NCI-H1092 treated with DMSO at 0.1 percent for 48 hours (cell line): ENCODE measurements at regions not wholly inside any gene's neighbourhood (a gene's known extent, or its start where the extent isn't known, plus 50 kb on each side); places are given as distances from the start of the nearest gene placed in this dataset.

ENCODE experiments used
- DNase-seq: peaks from one replicate; lab custom pipeline; 2025; lab: John Stamatoyannopoulos, UW

- DNase-seq, result no peak
Observed at GRCh38 chr20:63100926-63101699, 94.3 kb upstream of the BHLHE23 start.

- no peak for DNase-seq
Observed at GRCh38 chr20:63100174-63100925, 93.6 kb upstream of the BHLHE23 start.

GRCh38 chr20:63099456-63100173, 92.9 kb upstream of the BHLHE23 start:
- no peak for DNase-seq

GRCh38 chr20:63098195-63098810, 91.5 kb upstream of the BHLHE23 start:
- no peak for DNase-seq

- no peak for DNase-seq
Observed at GRCh38 chr20:63097336-63097831, 90.6 kb upstream of the BHLHE23 start.

- no peak for DNase-seq
Observed at GRCh38 chr20:63096681-63097335, 90.0 kb upstream of the BHLHE23 start.

GRCh38 chr20:63095718-63096654, 89.2 kb upstream of the BHLHE23 start:
- no peak for DNase-seq

- DNase-seq, result no peak
Observed at GRCh38 chr20:63094767-63095499, 88.2 kb upstream of the BHLHE23 start.

- DNase-seq, result no peak
Observed at GRCh38 chr20:63093966-63094766, 87.4 kb upstream of the BHLHE23 start.

- DNase-seq, result no peak
Observed at GRCh38 chr20:63092660-63093215, 86.0 kb upstream of the BHLHE23 start.

GRCh38 chr20:63091901-63092659, 85.3 kb upstream of the BHLHE23 start:
- no peak for DNase-seq

GRCh38 chr20:63090682-63091571, 84.2 kb upstream of the BHLHE23 start:
- no peak for DNase-seq

- DNase-seq, result no peak
Observed at GRCh38 chr20:63090052-63090451, 83.3 kb upstream of the BHLHE23 start.

GRCh38 chr20:63089051-63089907, 82.5 kb upstream of the BHLHE23 start:
- DNase-seq, result no peak

GRCh38 chr20:63087872-63088680, 81.3 kb upstream of the BHLHE23 start:
- no peak for DNase-seq
